WTC11 (cell line): ENCODE measurements at regions not wholly inside any gene's neighbourhood (a gene's known extent, or its start where the extent isn't known, plus 50 kb on each side); places are given as distances from the start of the nearest gene placed in this dataset.

Source experiments
- ATAC-seq: fragments of 200-7000 bp; cut with Tn5 transposase; 2 replicates; pipeline ENCODE4 v1.10.0; 2021; ENCODE audit warnings: mild to moderate bottlenecking, moderate library complexity
- CTCF ChIA-PET: fragments of 300-600 bp; sonication (Branson Sonifier 250); formaldehyde crosslinking; loops from one replicate; lab custom pipeline; 2021; ENCODE audit warnings: antibody characterized with exemption; lab: Charles Lee
- POLR2A ChIA-PET: fragments of 350-600 bp; sonication (Branson Sonifier 250); formaldehyde crosslinking; loops from one replicate; lab custom pipeline; 2021; ENCODE audit warnings: antibody characterized with exemption; lab: Charles Lee
- DNase-seq: peaks from one replicate; pipeline ENCODE4 v3.0.0; 2021; ENCODE audit warnings: low spot score
- H3K27ac Mint-ChIP-seq: 2 replicates; pipeline ENCODE4 v1.8.0; 2021; ENCODE audit warnings: mixed read lengths
- H3K27me3 Mint-ChIP-seq: 2 replicates; pipeline ENCODE4 v1.8.0; 2021; ENCODE audit warnings: low read depth, mild to moderate bottlenecking, moderate library complexity, mixed read lengths
- H3K36me3 Mint-ChIP-seq: 2 replicates; pipeline ENCODE4 v1.8.0; 2021; ENCODE audit warnings: mixed read lengths
- H3K4me1 Mint-ChIP-seq: 2 replicates; pipeline ENCODE4 v1.8.0; 2022; ENCODE audit warnings: mixed read lengths
- H3K4me3 Mint-ChIP-seq: 2 replicates; pipeline ENCODE4 v1.8.0; 2021; ENCODE audit warnings: mild to moderate bottlenecking, moderate library complexity, mixed read lengths
- H3K9me3 Mint-ChIP-seq: 2 replicates; pipeline ENCODE4 v1.8.0; 2021; ENCODE audit warnings: mixed read lengths
- ARID4B ChIP-seq: sonication (generic); formaldehyde crosslinking; IDR thresholded peaks from 2 replicates; pipeline ENCODE4 v1.8.0; 2023; ENCODE audit warnings: missing genetic modification reagents, mild to moderate bottlenecking, borderline replicate concordance
- CBFB ChIP-seq: sonication (generic); formaldehyde crosslinking; IDR thresholded peaks from 2 replicates; pipeline ENCODE4 v1.8.1; 2022; ENCODE audit warnings: mild to moderate bottlenecking, low read depth, missing genetic modification reagents
- CTCF ChIP-seq: fragments of 200-600 bp; IDR thresholded peaks from 2 replicates; pipeline ENCODE4 v1.8.0; 2022; ENCODE audit warnings: antibody characterized with exemption
- E2F5 ChIP-seq: sonication (generic); formaldehyde crosslinking; IDR thresholded peaks from 2 replicates; pipeline ENCODE4 v1.8.1; 2022; ENCODE audit warnings: mild to moderate bottlenecking, moderate library complexity, missing genetic modification reagents
- ELF4 ChIP-seq: sonication (generic); formaldehyde crosslinking; IDR thresholded peaks from 2 replicates; pipeline ENCODE4 v1.8.1; 2022; ENCODE audit warnings: low read depth, mild to moderate bottlenecking, moderate library complexity, missing genetic modification reagents
- ETV6 ChIP-seq: sonication (generic); formaldehyde crosslinking; IDR thresholded peaks from 2 replicates; pipeline ENCODE4 v1.8.1; 2022; ENCODE audit warnings: mild to moderate bottlenecking, missing genetic modification reagents
- FOXP1 ChIP-seq: sonication (generic); formaldehyde crosslinking; IDR thresholded peaks from 2 replicates; pipeline ENCODE4 v1.8.0; 2022; ENCODE audit warnings: missing genetic modification reagents, mild to moderate bottlenecking, moderate library complexity, borderline replicate concordance
- GRHL2 ChIP-seq: fragments of 250-450 bp; sonication (Bioruptor Pico); IDR thresholded peaks from 2 replicates; pipeline ENCODE4 v1.8.0; 2022; ENCODE audit warnings: mild to moderate bottlenecking, moderate library complexity; ENCODE audit not compliant: insufficient replicate concordance, severe bottlenecking
- IRF1 ChIP-seq: sonication (generic); formaldehyde crosslinking; IDR thresholded peaks from 2 replicates; pipeline ENCODE4 v1.8.0; 2023; ENCODE audit warnings: missing genetic modification reagents
- KAT7 ChIP-seq: sonication (generic); formaldehyde crosslinking; IDR thresholded peaks from 2 replicates; pipeline ENCODE4 v1.8.1; 2023; ENCODE audit warnings: missing genetic modification reagents, mild to moderate bottlenecking, borderline replicate concordance
- MLX ChIP-seq: sonication (generic); formaldehyde crosslinking; IDR thresholded peaks from 2 replicates; pipeline ENCODE4 v1.8.1; 2023; ENCODE audit warnings: mild to moderate bottlenecking, missing genetic modification reagents, moderate library complexity
- PREB ChIP-seq: sonication (generic); formaldehyde crosslinking; IDR thresholded peaks from 2 replicates; pipeline ENCODE4 v1.8.1; 2022; ENCODE audit warnings: mild to moderate bottlenecking, missing genetic modification reagents, moderate library complexity, borderline replicate concordance
- SMAD4 ChIP-seq: sonication (generic); formaldehyde crosslinking; IDR thresholded peaks from 2 replicates; pipeline ENCODE4 v1.8.0; 2022; ENCODE audit warnings: mild to moderate bottlenecking, missing genetic modification reagents
- STAT6 ChIP-seq: sonication (generic); formaldehyde crosslinking; conservative IDR thresholded peaks from 2 replicates; pipeline ENCODE4 v1.8.1; 2023; ENCODE audit warnings: mild to moderate bottlenecking, low read depth, missing genetic modification reagents, moderate library complexity
- TP53 ChIP-seq: sonication (generic); formaldehyde crosslinking; IDR thresholded peaks from 2 replicates; pipeline ENCODE4 v1.8.1; 2023; ENCODE audit warnings: mild to moderate bottlenecking, missing genetic modification reagents
- ZBTB43 ChIP-seq: sonication (generic); formaldehyde crosslinking; IDR thresholded peaks from 2 replicates; pipeline ENCODE4 v1.8.1; 2023; ENCODE audit warnings: mild to moderate bottlenecking, missing genetic modification reagents
- ZNF219 ChIP-seq: sonication (generic); formaldehyde crosslinking; IDR thresholded peaks from 2 replicates; pipeline ENCODE4 v1.8.0; 2023; ENCODE audit warnings: missing genetic modification reagents, mild to moderate bottlenecking, borderline replicate concordance
- ZNF423 ChIP-seq: fragments of 250-450 bp; sonication (Bioruptor Pico); IDR thresholded peaks from 2 replicates; pipeline ENCODE4 v2.1.2; 2022; ENCODE audit warnings: mild to moderate bottlenecking, moderate library complexity

- TF ChIP-seq ARID4B, result no peak
- TF ChIP-seq KAT7 (CRISPR knock-in tag), result no peak
- no peak for TF ChIP-seq TP53 (CRISPR knock-in tag)
- no peak for TF ChIP-seq ZNF423 (CRISPR knock-in tag)
- no peak for TF ChIP-seq STAT6 (CRISPR knock-in tag)
- TF ChIP-seq PREB (CRISPR knock-in tag), result no peak
- no peak for TF ChIP-seq SMAD4 (CRISPR knock-in tag)
- TF ChIP-seq ETV6 (CRISPR knock-in tag), result no peak
- no peak for TF ChIP-seq ELF4 (CRISPR knock-in tag)
- TF ChIP-seq ZNF219, result no peak
- no peak for TF ChIP-seq CTCF
- TF ChIP-seq, all 79 proteins: peak for 0
Measured at GRCh38 chr5:113809626-113810025, 296.1 kb downstream of the YTHDC2 start (continued).

- ATAC-seq (no peak), DNase-seq (no peak)
- ChIA-PET CTCF (no interaction called here), POLR2A (no interaction called here)
- H3K9me3 Mint-ChIP-seq, result no peaks in the 10 kb centered on the region
- no peaks in the 10 kb centered on the region for H3K27me3 Mint-ChIP-seq
- H3K27ac Mint-ChIP-seq, result no peak overlapping the region
- 0 out of 2 replicates have a peak, but pooled peaks cover 2% of the 10 kb centered on the region for H3K4me1 Mint-ChIP-seq
- no peaks in the 10 kb centered on the region for H3K36me3 Mint-ChIP-seq
- no peak overlapping the region for H3K4me3 Mint-ChIP-seq
- TF ChIP-seq FOXP1 (no peak), GRHL2 (CRISPR knock-in tag) (no peak), CBFB (no peak), E2F5 (CRISPR knock-in tag) (no peak), ZBTB43 (CRISPR knock-in tag) (no peak), IRF1 (no peak), MLX (CRISPR knock-in tag) (no peak), ARID4B (no peak)
Measured at GRCh38 chr5:113813466-113813865, 300.0 kb downstream of the YTHDC2 start.
